ENCODE measurements at regions not wholly inside any gene's neighbourhood (a gene's known extent, or its start where the extent isn't known, plus 50 kb on each side); places are given as distances from the start of the nearest gene placed in this dataset.

DNA sequence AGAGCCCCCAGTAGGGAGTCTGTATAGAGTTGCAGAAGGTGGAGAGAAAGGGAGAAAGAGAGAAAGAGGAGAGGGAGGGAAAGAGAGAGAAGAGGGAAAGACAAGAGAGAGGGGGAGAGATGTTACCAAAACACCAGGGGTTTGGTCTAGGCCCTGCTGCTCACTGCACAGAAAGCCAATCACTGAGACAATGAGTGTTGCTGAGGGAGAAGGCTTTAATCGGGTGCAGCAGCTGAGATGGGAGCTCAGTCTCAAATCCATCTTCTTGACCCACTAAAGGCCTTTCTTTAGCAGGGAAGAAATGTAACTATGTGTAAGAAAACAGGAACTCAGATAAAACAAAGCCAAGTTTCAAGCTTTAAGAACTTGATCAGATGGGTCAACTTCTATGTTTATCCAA, 198.2 kb upstream of the FOXK1 start (continued):
- TF ChIP-seq, protein P1, sequence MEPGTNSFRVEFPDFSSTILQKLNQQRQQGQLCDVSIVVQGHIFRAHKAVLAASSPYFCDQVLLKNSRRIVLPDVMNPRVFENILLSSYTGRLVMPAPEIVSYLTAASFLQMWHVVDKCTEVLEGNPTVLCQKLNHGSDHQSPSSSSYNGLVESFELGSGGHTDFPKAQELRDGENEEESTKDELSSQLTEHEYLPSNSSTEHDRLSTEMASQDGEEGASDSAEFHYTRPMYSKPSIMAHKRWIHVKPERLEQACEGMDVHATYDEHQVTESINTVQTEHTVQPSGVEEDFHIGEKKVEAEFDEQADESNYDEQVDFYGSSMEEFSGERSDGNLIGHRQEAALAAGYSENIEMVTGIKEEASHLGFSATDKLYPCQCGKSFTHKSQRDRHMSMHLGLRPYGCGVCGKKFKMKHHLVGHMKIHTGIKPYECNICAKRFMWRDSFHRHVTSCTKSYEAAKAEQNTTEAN (CRISPR knock-in tag; IDR thresholded peaks at IDR 0.05) = no peak
- TF ChIP-seq HNRNPH1 (optimal IDR thresholded peaks at IDR 0.05; ENCODE audit: low read depth, low read length) (no peak), CBX5 (IDR thresholded peaks at IDR 0.05; ENCODE audit: borderline replicate concordance, low read depth) (peak; percentile 86)

DNA sequence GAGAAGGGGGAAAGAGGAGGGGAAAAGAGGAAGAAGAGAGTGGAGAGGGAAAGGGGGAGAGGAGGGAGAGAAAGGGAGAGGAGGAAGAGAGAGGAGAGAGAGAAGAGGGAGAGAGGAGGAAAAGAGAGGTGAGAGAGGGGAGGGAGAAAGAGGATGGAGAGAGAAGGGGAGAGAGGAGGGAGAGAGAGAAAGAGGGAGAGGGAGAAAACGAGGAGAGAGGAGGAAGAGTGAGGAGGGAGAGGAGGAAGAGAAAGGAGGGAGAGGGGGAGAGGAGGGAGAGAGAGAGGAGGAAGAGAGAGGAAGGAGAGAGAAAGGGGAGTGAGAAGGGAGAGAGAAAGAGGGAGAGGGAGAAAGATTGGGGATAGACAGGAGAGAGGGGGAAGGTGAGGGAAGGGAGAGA, 197.6 kb upstream of the FOXK1 start:
- Histone ChIP-seq H3K9me1 (ENCODE audit: control insufficient read depth, insufficient read depth, low read length) (no peaks in the 10 kb centered on the region), H3K36me3 (ENCODE audit: control insufficient read depth, insufficient read depth, low read length) (no peaks in the 10 kb centered on the region), H2AFZ (ENCODE audit: low read depth, low read length) (no peak overlapping the region), H3K79me2 (ENCODE audit: control insufficient read depth, insufficient read depth, low read length) (no peaks in the 10 kb centered on the region), H3K4me1 (replicated peaks in 1 of 2; ENCODE audit: control insufficient read depth in 2 of 2, insufficient read depth in 2 of 2, low read length in 2 of 2) (no peaks in the 10 kb centered on the region), H3K4me2 (ENCODE audit: insufficient read depth, low read length) (no peak overlapping the region), H3K9ac (ENCODE audit: insufficient read depth in 1 of 2, low read depth in 2 of 2, low read length in 2 of 2) (no peak overlapping the region), H3K9me3 (replicated peaks; ENCODE audit: control insufficient read depth, insufficient read depth, low read depth, low read length) (no peaks in the 10 kb centered on the region; the same call in 1 of the 2 replicates), H3K27me3 (ENCODE audit: control insufficient read depth in 2 of 2, insufficient read depth in 2 of 2, low read length in 2 of 2) (no peaks in the 10 kb centered on the region), H3K27ac (ENCODE audit: extremely low read depth, low read depth, low read length) (no peak overlapping the region), H3K4me3 (no peak overlapping the region), H4K20me1 (replicated peaks; ENCODE audit: control insufficient read depth, insufficient read depth, low read length) (no peaks in the 10 kb centered on the region)
- intact Hi-C loops (cut with micrococcal nuclease) = no loop called here
- BruUV-seq (replicated peaks) = no TSS peak
- FAIRE-seq (no peak), DNase-seq (ENCODE audit: extremely low read depth in 1 of 4, low spot score in 3 of 4) (no peak), ATAC-seq (no peak)
- no CpG with 5 or more reads among the region's 1 CpG for WGBS (ENCODE audit: insufficient coverage, low coverage, missing lambda C conversion rate)
- TF ChIP-seq, protein P2, sequence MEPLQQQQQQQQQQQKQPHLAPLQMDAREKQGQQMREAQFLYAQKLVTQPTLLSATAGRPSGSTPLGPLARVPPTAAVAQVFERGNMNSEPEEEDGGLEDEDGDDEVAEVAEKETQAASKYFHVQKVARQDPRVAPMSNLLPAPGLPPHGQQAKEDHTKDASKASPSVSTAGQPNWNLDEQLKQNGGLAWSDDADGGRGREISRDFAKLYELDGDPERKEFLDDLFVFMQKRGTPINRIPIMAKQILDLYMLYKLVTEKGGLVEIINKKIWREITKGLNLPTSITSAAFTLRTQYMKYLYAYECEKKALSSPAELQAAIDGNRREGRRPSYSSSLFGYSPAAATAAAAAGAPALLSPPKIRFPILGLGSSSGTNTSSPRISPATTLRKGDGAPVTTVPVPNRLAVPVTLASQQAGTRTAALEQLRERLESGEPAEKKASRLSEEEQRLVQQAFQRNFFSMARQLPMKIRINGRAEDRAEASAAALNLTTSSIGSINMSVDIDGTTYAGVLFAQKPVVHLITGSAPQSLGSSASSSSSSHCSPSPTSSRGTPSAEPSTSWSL (CRISPR knock-in tag; IDR thresholded peaks at IDR 0.05; ENCODE audit: borderline replicate concordance) = no peak
- ChIA-PET POLR2A (interaction anchor here (0.7 kb wide), 1 partner anchor 47 kb away, joined by 3 read pairs; no protein-coding TSS in a partner anchor), CTCF (ENCODE audit: low intra/inter-chr PET ratio) (no interaction called here)
- in situ Hi-C loops (cut with MboI) = no loop called here

Data from K562 (cell line).